Stimulated activated CD4-positive, alpha-beta T cell treated with anti-CD3 and anti-CD28 coated beads, Interleukin-12 subunit alpha, Interleukin-12 subunit beta, amount 100 ng/mL, for 4 hours (primary cell): ENCODE measurements at regions not wholly inside any gene's neighbourhood (a gene's known extent, or its start where the extent isn't known, plus 50 kb on each side); places are given as distances from the start of the nearest gene placed in this dataset.

Experiments used
- DNase-seq: peaks from one replicate; pipeline ENCODE4 v3.0.0-alpha.2; 2020

DNA sequence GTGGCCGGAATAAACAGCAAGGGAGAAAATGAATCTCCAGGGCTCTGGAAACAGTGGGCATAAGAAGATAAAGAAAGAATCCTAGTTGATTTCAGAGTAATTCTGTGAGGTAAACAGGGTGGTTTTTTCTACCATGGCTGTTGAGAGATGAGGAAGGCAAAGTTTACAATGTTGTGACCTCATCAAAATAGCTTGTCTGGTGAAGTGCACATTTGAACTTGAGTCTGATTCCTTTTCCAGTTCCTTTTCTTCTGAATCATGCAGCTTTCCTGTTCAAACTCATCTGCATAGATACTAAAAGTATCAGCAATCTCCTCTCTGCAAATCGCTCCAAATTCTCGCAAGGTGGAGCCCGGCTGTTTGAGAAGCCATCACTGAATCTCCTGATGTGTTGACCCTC, 161.7 kb downstream of the PLPP3 start:
- DNase-seq, result no peak

DNA sequence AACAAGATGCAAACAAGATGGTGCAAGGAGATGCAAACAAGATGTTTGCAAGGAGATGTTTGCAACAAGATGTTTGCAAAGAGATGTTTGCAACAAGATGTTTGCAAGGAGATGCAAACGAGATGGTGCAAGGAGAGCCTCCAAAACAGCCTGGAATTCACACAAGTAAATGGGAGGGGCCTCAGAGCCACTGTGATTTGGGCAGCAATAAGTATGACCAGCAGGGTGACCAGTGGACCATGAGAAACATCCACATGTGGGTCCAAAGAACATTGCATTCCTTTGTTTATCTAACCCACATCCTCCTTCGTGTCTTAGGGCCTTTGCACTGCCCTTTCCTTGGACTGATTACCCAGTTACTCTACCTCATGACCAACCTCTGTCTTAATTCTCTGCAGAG, 162.9 kb downstream of the PLPP3 start:
- DNase-seq, result no peak

DNA sequence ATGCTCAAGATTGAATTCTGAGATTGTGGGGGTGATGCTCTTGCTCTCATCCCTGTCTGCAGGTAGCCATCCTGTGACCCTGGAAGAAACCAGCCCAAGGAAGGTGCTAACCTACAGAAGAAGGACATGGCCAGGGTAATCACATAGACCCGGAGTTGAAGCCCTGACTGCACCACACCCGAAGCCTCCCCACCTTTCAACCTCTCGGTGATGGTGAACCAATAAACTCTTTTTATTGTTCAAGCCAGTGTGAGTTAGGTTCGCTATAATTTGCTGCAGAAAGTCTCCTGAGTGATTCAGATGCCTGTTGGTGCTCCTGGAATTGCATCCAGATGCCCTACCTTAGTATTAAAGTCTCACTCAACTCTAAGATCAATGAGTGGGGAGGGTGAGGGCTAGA, 163.6 kb downstream of the PLPP3 start:
- no peak for DNase-seq

GRCh38 chr1:56415258-56415657, 164.1 kb downstream of the PLPP3 start:
- DNase-seq, result no peak

GRCh38 chr1:56414728-56415224, 164.6 kb downstream of the PLPP3 start:
- no peak for DNase-seq

- no peak for DNase-seq
Observed at GRCh38 chr1:56413671-56414199, 165.6 kb downstream of the PLPP3 start.

DNA sequence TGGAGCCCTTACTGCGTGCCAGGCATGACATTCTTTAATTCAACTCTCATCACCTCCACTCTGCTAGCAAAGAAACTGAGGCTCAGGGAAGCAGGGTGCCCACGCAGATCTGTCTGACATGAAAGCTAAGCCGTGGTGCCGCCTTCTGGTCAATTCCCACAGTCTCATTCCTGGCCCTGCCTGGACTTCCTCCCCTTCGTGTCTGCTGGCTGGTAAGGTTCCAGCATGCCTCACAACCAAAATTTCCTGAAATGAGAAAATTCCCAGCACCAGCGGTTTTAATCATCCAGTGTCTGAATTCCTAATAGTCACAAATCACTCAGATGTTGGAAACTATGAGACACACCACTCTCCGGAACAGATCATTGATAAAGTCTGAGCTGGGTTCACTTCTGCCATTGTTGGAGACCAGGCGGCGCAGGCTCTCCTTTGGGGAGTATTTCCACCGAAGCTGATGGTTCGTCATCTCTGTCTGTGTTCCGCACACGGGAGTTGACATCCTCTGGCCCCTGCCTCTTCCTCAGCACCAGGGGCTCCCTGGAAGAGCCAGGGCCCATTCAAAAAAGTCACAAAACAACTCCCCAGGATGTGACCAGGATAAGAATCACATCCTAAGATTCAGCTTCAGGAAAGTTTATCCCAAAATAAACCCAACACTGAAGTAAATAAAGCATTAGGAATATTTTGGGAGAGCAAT, 167.7 kb downstream of the PLPP3 start:
- DNase-seq, result no peak

- no peak for DNase-seq
Observed at GRCh38 chr1:56411021-56411420, 168.3 kb downstream of the PLPP3 start.

GRCh38 chr1:56410405-56410804, 169.0 kb downstream of the PLPP3 start:
- no peak for DNase-seq

DNA sequence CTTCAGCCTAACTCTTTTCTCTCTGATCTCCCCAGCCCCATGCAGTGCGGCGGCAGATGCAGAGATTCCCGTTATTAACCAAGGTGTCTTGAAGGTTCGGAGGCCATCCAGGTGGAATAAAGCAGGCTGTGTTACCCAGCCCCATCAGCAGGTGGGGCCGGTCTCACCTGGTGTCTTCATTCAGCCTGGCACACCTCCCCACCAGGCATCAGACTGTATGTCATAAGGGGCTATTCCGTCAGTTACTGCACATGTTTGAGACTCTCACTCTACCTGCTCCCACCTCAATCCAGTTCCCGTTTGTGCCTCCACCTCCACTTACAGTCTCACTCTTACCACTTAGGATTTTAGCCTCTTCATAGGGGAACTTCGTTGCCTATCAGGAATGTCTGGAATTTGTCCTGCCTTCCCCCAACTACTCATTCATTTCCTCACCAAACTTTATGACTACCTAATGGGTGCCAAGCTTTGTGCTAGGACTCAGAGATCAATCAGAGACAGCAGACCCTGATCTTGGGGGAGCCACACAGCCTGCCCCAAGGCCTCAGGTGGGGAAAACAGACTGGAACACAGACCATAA, 170.2 kb downstream of the PLPP3 start:
- no peak for DNase-seq

DNA sequence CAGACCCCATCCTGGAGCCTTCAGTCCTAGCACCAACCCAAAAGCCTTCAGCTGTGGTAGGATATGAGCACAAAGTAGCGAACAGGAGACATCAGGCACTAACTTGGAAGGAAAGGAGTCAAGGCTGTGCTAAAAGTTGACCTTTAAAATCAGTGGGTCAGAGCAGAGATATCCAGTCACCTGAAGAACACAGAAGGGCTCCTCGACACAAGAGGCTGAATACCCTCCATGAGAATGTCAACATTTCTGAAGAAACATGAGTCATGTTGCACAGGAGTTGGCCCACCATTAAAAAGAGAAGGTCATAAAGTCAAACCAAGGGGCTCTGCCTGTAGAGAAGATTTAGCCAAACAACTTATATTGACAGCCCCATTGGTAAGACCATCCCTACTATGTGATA, 172.5 kb downstream of the PLPP3 start:
- DNase-seq, result no peak

DNA sequence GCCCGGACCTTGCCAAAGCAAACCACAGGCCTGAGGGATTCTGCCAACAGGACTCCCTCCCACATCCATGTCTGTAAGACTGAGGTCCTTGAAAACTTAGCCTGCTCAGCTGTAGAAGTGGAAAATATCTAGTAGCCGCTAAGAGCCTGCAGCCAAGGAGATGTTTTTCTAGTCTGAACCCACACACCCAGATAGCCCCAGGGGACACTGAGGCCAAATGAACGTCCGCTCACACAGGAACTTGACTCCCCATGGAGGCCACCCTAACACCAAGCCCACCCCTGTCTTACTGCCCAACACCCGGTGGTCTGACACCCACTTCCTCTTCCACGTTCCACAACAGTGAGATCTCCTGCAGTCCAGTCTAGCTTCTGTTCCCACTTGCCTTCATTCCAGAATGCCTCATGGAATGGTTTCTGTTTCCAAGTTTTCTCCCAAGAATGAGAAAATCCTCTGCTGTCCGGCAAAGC, 174.8 kb downstream of the PLPP3 start:
- DNase-seq, result no peak

DNA sequence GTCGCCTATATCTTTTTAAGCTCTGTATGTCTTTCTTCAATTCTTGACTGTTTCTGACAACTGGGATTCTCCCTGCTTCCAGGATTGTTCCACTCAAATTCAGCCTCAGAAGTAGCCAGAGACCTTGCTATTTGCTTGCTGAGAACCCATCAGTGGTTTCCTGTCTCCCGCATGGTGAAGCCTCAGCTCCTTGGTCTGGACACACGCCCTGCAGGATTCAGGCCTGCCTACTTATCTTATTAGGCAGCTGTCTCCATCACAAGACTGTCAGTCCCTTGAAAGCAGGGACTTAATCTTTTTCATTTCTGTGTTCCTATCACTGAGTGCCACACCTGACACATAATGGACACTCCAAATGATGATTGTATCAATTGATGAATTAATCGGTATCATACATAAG, 175.3 kb downstream of the PLPP3 start:
- no peak for DNase-seq

DNA sequence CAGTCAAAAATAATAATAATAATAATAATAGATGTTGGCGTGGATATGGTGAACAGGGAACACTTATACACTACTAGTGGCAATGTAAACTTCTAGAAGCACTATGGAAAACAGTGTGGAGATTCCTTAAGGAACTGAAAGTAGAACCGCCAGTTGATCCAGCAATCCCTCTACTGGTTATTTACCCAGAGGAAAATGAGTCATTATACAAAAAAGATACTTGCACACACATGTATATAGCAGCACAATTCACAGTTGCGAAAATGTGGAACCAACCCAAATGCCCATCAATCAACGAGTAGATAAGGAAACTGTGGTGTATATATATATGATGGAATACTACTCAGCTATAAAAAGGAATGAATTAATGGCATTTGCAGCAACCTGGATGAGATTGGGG, 176.0 kb downstream of the PLPP3 start:
- no peak for DNase-seq

DNA sequence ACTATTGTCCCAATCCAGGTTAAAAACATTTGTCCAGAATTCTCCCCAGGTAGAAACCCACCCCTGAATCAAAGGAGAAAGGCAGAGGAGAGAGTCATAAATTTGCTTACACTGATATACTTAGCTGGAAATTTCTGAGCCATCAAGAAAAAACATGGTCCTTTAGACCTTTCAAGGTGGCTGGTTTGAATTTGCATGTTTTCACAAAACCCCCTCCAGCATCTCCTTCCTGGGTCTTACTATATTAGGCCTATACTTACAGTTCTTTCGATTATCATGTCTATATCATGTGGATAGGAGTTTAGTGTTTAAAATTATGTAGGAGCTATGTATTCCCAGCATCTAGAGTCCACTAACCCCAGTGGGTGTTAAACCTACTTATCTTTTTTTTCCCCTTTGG, 178.2 kb downstream of the PLPP3 start:
- no peak for DNase-seq

DNA sequence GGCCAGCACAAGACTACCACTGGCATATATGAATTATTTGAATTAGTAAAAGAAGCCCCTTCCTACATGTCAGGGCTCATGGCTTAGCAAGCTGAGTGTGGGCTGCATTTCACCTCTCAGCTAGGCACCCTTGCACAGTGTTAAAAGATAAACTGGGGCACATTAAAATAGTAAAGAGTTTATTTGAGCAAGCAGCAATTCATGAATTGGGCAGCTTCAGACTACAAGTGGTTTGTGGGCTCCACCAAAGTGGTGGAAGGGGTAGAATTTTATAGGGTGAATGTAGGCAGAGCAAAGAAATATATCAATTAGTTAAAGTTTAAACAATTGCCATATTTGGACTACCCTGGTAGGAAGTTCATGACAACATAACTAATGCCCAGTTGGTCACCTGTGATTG, 178.8 kb downstream of the PLPP3 start:
- no peak for DNase-seq

GRCh38 chr1:56399795-56400194, 179.6 kb downstream of the PLPP3 start:
- DNase-seq, result no peak

- no peak for DNase-seq
Observed at GRCh38 chr1:56399326-56399725, 180.0 kb downstream of the PLPP3 start.

GRCh38 chr1:56397811-56398231, 181.5 kb downstream of the PLPP3 start:
- no peak for DNase-seq

DNA sequence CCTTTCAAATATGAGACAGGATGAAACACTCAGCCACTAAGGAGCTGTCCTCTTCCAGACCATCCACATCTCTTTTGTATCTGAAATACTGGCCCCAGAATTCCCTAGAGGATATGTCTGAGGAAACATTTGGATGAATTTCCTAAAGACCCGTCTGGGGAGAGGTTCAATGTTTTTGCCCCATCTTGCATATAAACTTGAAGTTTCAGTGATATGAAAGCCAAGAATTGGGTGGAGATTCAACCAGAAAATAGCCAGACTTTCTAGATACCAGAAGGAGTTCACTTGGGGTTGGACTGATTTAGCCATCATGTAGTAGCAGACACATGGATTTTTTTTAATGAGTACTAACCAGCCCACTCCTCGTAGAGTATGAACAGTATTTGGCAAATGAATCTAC, 182.0 kb downstream of the PLPP3 start:
- no peak for DNase-seq

- DNase-seq, result no peak
Observed at GRCh38 chr1:56396581-56396980, 182.8 kb downstream of the PLPP3 start.

- no peak for DNase-seq
Observed at GRCh38 chr1:56395776-56396175, 183.6 kb downstream of the PLPP3 start.

GRCh38 chr1:56394298-56394697, 185.1 kb downstream of the PLPP3 start:
- no peak for DNase-seq

- no peak for DNase-seq
Observed at GRCh38 chr1:56390934-56391731, 188.2 kb downstream of the PLPP3 start.
